GM19463 (cell line): ENCODE measurements at regions not wholly inside any gene's neighbourhood (a gene's known extent, or its start where the extent isn't known, plus 50 kb on each side); places are given as distances from the start of the nearest gene placed in this dataset.

Experiments
- ATAC-seq: cut with Tn5 transposase; IDR thresholded peaks from one replicate; pipeline ENCODE4 v1.9.1; 2021; ENCODE audit warnings: mild to moderate bottlenecking, moderate library complexity; ENCODE audit not compliant: unreplicated experiment

DNA sequence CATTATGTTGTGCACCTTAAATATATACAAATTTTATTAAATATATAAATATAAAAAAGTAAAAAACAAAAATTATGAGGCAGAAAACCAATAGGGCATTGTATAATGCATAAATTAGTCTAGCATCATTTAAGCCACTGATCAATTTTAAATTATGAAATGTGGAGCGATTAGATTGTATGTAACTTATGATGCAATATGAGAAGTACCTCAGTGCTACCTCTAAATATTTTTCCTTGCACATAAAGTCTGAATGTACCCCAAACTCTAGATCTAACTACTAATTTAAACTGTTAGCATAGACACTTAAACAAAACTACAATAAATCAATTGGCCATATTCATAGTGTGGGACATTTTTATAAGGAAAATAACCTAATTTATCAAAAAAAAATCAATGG, 1178.5 kb upstream of the MIR17HG start:
- no peak for ATAC-seq

GRCh38 chr13:90170208-90170607, 1177.3 kb upstream of the MIR17HG start:
- ATAC-seq = no peak

- ATAC-seq = no peak
These were observed 1175.8 kb upstream of the MIR17HG start for GRCh38 chr13:90171649-90172048.

DNA sequence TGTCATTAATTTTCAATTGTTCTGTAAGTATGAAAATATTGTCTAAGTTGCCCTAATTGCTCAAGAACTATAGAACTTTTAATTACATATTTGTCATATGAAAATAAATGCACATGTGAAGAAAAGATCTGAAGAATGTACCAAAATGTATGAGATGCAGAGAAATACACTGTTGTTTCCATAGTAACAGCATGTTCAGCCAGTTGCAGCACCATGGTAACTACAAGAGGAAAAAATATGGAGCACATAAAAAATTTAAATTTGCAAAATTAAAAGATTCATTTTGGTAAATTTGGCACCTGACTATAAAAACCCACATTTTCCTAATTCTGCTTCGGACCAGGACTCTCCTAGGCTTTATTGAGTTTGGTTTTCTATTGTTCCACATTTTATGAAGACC, 1170.0 kb upstream of the MIR17HG start:
- ATAC-seq = no peak

- no peak for ATAC-seq
These were observed 1163.1 kb upstream of the MIR17HG start for GRCh38 chr13:90184355-90184754.

DNA sequence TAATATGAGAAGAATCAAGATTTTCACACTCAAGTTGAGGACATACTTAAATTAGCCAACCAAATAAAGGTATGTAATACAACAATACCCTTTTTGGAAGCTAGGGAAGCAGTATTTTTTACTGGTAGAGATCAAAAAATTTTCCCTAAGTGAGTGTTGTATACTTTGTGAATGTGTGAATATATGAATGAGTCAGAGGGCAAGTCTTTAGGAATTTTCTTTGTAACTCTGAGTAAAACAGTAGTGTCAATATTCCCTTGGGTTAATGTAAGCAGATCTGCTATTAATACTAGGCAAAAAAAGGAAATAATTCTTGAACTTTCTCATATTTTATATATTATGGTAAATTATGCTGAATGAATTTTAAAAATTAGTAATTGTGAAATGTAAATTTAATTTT, 1161.8 kb upstream of the MIR17HG start:
- ATAC-seq = no peak

DNA sequence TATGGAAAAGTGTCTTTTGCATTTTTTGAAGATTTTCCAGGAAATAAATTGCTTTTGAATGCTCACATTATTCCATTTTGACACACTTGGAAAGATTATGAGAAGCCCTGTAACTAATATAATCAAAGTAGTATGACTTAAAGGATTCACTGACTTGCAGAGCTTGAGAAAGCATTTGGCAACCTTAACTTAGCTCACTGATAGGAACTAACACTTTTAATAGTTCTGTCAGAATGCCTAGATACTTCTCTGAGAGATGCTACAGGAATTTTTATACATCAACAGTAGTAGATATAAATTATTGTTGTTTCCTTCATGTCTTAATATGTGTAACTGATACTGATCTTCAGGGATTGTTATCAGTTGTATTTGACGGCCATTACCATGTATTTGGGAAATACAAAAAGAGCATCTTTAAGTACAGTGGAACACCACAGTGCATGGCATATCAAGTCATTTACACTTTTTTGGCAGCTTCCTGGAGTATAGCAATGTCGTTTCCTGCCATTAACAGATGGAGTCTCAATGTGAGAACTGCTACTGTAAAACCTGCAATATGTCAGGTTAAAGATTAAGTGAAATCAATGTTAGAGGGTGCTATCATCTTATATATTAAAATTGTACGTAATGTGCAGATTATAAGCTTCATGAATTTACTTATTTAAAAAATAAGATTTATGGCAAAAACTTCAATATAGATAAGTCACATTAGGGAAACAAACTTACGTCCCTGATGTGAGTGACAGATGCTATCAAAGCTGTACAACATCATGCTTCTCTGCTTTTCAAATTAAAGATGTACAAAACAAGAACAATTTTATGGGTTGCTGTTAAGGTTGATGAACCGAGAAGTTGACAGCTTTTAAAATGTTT, 1159.8 kb upstream of the MIR17HG start:
- no peak for ATAC-seq

DNA sequence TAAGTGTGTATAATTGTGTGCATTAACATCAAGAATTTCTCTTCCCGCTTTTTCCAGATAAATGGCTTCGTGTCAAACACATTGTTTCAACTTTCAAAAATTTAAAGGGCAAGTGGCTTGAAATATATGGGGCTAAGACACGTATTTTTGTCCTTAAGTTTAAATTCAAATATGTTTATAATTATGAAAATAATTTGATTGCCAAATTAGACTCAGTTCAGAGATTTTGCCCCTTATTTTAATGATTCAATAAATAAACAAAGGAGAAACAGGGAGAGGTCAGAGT, 1159.2 kb upstream of the MIR17HG start:
- ATAC-seq = no peak

- ATAC-seq = no peak
These were observed 1149.8 kb upstream of the MIR17HG start for GRCh38 chr13:90197722-90198121.

DNA sequence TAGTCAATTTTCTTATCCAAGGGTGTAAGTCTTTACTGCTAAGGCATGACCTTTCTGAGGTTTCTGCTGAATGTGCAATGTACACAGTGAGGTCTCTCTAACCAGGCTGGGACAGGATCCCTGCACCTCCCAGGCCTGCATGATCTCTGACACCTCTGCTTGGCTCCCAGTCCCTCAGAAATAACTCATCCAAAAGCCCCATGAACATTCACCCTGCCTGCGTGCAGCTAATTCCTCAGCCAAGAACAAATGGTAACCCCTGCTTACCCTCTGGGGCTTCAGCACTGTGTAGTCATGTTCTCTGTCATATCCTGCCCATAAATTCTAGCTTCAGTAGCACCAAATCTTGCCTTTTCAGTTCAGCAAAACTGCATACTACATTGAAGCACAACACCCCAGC, 1146.3 kb upstream of the MIR17HG start:
- no peak for ATAC-seq

DNA sequence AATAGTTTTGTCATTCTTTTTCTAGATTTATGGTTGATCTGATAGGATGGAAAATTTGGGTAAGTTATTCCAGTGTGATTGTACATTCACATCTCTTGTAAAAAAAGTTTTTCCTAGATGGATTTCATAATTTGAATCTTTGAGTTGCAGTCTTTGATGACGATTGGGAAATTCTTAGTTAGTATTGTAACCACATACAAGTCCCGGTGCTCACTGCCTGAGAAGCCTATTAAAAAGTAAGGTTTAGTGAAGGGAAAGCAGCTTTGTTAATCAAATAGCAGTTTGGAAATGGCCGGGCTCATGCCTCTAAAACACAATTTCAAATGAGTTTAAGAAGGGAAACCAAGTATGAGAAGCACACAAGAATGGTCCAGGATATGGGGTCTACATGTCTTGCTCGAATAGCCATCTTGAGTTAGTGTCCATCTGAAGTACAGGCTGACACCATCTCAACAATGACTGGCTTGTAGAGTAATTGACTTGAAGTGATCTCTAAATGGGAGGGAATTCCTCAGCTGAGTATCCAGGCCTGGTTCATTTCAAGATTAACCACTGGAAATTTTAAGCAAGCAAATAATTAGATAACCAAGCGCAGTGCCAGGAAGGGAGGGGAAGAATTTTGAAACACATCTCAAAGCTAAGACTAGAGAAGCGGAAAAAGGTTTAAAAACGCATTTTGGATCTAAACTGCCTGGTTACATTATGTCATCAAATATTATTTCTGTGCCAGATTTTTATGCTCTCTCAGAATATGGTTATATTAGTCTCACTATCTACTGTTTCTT, 1145.6 kb upstream of the MIR17HG start:
- ATAC-seq = no peak

DNA sequence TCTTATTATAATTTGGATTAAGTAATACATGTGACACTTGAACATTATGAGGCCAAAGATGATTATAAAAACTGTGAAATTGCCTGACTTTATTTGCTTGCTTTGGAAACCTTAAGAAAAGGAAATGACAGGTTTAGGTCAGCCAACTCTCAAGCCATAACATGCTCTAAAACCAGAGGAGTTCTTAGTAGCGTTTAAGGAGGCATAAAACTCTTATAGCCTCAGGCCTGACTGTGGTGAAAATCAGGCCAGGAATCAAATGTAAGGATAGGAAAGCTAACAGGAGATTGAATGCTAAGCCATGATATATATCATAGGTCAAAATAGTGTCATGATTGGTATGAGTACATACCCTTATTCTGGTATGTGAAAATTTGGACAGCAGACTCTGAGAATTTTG, 1142.4 kb upstream of the MIR17HG start:
- no peak for ATAC-seq

GRCh38 chr13:90205911-90206310, 1141.6 kb upstream of the MIR17HG start:
- no peak for ATAC-seq

- ATAC-seq = no peak
These were observed 1130.2 kb upstream of the MIR17HG start for GRCh38 chr13:90217275-90217674.

GRCh38 chr13:90222758-90223157, 1124.7 kb upstream of the MIR17HG start:
- no peak for ATAC-seq

GRCh38 chr13:90230311-90230710, 1117.2 kb upstream of the MIR17HG start:
- ATAC-seq = no peak

- no peak for ATAC-seq
These were observed 1115.2 kb upstream of the MIR17HG start for GRCh38 chr13:90232291-90232690.

DNA sequence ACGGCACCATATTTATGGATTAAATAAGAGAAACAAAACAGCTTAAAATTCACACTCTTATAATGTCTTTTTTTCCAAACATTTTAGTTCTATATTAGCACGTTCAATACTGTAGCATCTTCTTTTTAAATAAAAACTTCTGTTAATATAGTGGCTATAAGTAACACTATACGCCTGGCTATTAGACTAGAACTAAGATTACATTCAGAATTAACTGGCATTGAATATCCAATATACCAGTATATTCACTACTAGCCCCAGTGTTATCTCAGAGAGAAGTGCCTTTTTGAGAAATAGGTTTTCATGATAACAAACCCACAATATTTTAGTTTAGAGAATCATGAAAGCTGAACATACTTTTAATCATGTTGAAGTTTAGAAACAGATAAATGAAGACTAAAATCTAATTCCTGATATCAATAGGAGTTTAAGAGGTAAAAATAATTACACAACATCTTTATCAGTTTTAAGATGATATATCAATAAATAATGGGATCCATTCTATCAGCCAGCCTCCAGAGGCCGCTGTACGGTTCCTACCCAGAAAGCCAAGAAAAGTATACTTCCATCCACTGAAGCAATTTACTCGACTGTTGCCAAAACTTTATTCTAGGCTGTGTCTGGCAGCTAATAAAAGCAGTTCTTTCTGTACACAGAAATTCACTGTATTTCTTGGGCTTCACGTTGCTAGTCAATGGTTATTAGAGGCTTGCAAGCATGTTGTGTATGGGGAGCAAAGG, 1113.4 kb upstream of the MIR17HG start:
- no peak for ATAC-seq

DNA sequence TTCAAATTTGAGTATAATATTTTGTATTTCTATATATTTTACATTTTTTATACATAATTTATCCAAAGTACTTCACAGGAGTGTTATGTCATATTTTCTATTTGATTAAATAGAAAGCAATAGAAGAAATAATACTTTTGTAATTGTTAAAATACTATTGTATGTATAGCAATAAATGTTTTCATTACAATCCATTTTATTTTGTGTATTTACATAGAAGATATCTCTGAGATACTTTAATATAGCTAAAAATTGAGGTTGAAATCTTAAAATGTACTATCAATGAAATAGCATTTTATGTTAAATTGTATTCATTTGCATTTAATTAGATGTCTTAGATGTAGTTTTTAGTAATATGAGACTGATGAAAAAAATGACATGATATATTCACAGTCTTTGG, 1109.6 kb upstream of the MIR17HG start:
- ATAC-seq = no peak

DNA sequence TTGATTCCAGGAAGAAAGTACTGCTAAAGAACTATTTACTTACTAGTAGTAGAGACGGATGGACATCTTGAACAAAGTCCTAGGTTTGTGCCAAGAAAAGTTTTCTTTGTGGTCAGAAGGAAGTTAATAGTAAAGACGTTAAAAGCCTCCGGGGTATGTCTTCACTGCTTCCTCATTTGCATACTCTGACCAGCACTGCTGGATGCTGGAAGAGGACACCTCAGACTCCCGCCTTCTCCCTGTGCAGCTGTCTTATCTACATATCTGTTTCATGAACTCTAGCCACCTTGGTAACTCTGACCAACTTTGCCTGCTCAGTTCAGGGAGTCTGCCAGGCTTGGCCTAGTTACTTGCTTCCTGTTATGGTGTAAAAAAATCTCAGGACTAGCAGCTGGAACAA, 1109.1 kb upstream of the MIR17HG start:
- no peak for ATAC-seq

DNA sequence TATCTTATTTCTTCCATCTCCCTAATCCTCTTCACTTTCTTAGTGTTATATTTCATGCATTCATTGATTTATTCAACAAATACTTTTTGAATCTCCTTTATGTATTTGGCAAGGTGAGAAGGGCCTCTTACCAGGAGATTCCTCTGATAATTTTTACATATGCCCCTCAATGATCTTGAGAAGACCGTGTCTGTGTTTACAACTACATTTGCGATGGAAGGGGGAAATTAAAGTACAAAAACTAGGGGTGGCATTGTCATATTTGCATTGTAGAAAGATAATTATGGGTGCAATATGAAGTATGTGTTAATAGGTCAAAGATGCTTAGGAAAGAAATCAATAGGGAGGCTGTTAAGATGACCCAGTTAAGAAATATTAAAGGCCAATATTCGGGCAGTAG, 1108.4 kb upstream of the MIR17HG start:
- ATAC-seq = no peak

DNA sequence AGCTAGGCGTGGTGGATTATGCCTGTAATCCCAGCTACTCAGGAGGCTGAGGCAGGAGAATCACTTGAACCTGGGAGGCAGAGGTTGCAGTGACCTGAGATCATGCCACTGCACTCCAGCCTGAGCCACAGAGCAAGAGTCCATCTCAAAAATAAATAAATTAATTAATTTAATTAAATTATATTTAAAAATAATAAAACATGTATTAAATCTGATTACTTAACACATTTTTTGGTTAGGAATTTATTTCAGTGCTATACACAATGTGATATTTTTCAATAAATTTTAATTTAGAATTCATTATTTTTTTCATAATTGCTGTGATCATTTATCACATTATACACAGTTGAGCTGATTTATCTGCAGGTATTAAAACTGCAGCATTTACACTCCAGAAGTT, 1101.5 kb upstream of the MIR17HG start:
- ATAC-seq = no peak
